Stimulated activated CD4-positive, alpha-beta T cell treated with anti-CD3 and anti-CD28 coated beads, Interleukin-1b, Interleukin-23, amount 100 ng/mL, for 4 hours (primary cell): ENCODE measurements at regions not wholly inside any gene's neighbourhood (a gene's known extent, or its start where the extent isn't known, plus 50 kb on each side); places are given as distances from the start of the nearest gene placed in this dataset.

Source experiments
- DNase-seq, 2 donors: peaks; one replicate each; pipeline ENCODE4 v3.0.0-alpha.2; 2020; ENCODE audit warnings: low read depth in 2 of 2

GRCh38 chr2:238560234-238560633 lies 133.5 kb downstream of the ASB1 start:
- DNase-seq: no peak

GRCh38 chr2:238561230-238561629 lies 134.5 kb downstream of the ASB1 start:
- DNase-seq: no peak

- DNase-seq: no peak
Measured at GRCh38 chr2:238562446-238562845, 135.7 kb downstream of the ASB1 start.

GRCh38 chr2:238563551-238563950 lies 136.8 kb downstream of the ASB1 start:
- no peak for DNase-seq

- DNase-seq: no peak
Measured at GRCh38 chr2:238564286-238564920, 137.7 kb downstream of the ASB1 start.

GRCh38 chr2:238565031-238565430 lies 138.3 kb downstream of the ASB1 start:
- no peak for DNase-seq

GRCh38 chr2:238566001-238566645 lies 139.4 kb downstream of the ASB1 start:
- no peak for DNase-seq

GRCh38 chr2:238567067-238567855 lies 140.5 kb downstream of the ASB1 start:
- no peak for DNase-seq

GRCh38 chr2:238567996-238568395 lies 141.3 kb downstream of the ASB1 start:
- no peak for DNase-seq

- DNase-seq: no peak
Measured at GRCh38 chr2:238568455-238569440, 142.0 kb downstream of the ASB1 start.

GRCh38 chr2:238569507-238570195 lies 142.9 kb downstream of the ASB1 start:
- DNase-seq: no peak

- DNase-seq: no peak
Measured at GRCh38 chr2:238570391-238570790, 143.7 kb downstream of the ASB1 start.

- no peak for DNase-seq
Measured at GRCh38 chr2:238570926-238571325, 144.2 kb downstream of the ASB1 start.

GRCh38 chr2:238571661-238572372 lies 145.1 kb downstream of the ASB1 start:
- no peak for DNase-seq

GRCh38 chr2:238573065-238573778 lies 146.5 kb downstream of the ASB1 start:
- peak in 1 of 2 donors; percentile 6 for DNase-seq

- no peak for DNase-seq
Measured at GRCh38 chr2:238573916-238574315, 147.2 kb downstream of the ASB1 start.

- no peak for DNase-seq
Measured at GRCh38 chr2:238574490-238575271, 148.0 kb downstream of the ASB1 start.

GRCh38 chr2:238576674-238577073 lies 149.9 kb downstream of the ASB1 start:
- no peak for DNase-seq

- DNase-seq: no peak
Measured at GRCh38 chr2:238578256-238578655, 151.5 kb downstream of the ASB1 start.
